Hepatocyte (in vitro differentiated cells): ENCODE measurements at regions not wholly inside any gene's neighbourhood (a gene's known extent, or its start where the extent isn't known, plus 50 kb on each side); places are given as distances from the start of the nearest gene placed in this dataset.

Experiments used
- DNase-seq: peaks from one replicate; pipeline ENCODE4 v3.0.0-alpha.2; 2016; ENCODE audit warnings: low spot score
- H2AFZ ChIP-seq: fragments of 200-600 bp; sonication (generic); 2 replicates; pipeline ENCODE4 v1.6.0; 2016; ENCODE audit warnings: antibody characterized with exemption, mild to moderate bottlenecking
- H3K27ac ChIP-seq: fragments of 200-600 bp; sonication (generic); 2 replicates; pipeline ENCODE4 v1.5.1; 2016; ENCODE audit warnings: mild to moderate bottlenecking
- H3K27me3 ChIP-seq: fragments of 200-600 bp; sonication (generic); 2 replicates; pipeline ENCODE4 v1.6.1; 2016
- H3K36me3 ChIP-seq: fragments of 200-600 bp; sonication (generic); replicated peaks from 2 replicates; pipeline ENCODE4 v1.5.1; 2016; ENCODE audit warnings: low read depth; ENCODE audit not compliant: insufficient read depth
- H3K4me1 ChIP-seq: fragments of 200-600 bp; sonication (generic); 2 replicates; pipeline ENCODE4 v1.5.1; 2016; ENCODE audit warnings: mild to moderate bottlenecking, moderate library complexity; ENCODE audit not compliant: insufficient read depth
- H3K4me2 ChIP-seq: fragments of 200-600 bp; sonication (generic); 2 replicates; pipeline ENCODE4 v1.6.0; 2016
- H3K4me3 ChIP-seq: fragments of 200-600 bp; sonication (generic); 2 replicates; pipeline ENCODE4 v1.5.1; 2016; ENCODE audit warnings: mild to moderate bottlenecking
- H3K79me2 ChIP-seq: fragments of 200-600 bp; sonication (generic); 2 replicates; pipeline ENCODE4 v1.6.0; 2017; ENCODE audit warnings: mild to moderate bottlenecking
- H3K9me2 ChIP-seq: fragments of 200-600 bp; sonication (generic); replicated peaks from 2 replicates; pipeline ENCODE4 v1.6.0; 2017; ENCODE audit warnings: mild to moderate bottlenecking; ENCODE audit not compliant: insufficient read depth
- H3K9me3 ChIP-seq: fragments of 200-600 bp; sonication (generic); 2 replicates; pipeline ENCODE4 v1.5.1; 2016; ENCODE audit warnings: low read depth, mild to moderate bottlenecking
- H4K20me1 ChIP-seq: fragments of 200-600 bp; sonication (generic); 2 replicates; pipeline ENCODE4 v1.6.0; 2016; ENCODE audit warnings: mild to moderate bottlenecking; ENCODE audit not compliant: insufficient read depth, poor library complexity, severe bottlenecking
- CTCF ChIP-seq: fragments of 200-600 bp; sonication (generic); IDR thresholded peaks from 2 replicates; pipeline ENCODE4 v1.5.1; 2016; ENCODE audit warnings: antibody characterized with exemption, mild to moderate bottlenecking; ENCODE audit not compliant: poor library complexity
- EZH2 ChIP-seq: fragments of 200-600 bp; sonication (generic); IDR thresholded peaks from 2 replicates; pipeline ENCODE4 v1.6.1; 2016; ENCODE audit warnings: antibody characterized with exemption, mild to moderate bottlenecking, borderline replicate concordance
- EZH2phosphoT487 ChIP-seq: fragments of 200-600 bp; sonication (generic); IDR thresholded peaks from one replicate; pipeline ENCODE4 v1.6.1; 2018; ENCODE audit warnings: antibody characterized with exemption, mild to moderate bottlenecking, low read depth, moderate library complexity; ENCODE audit not compliant: unreplicated experiment, severe bottlenecking
- WGBS: methylation state at CpG from one replicate; pipeline ENCODE4 v1.1.6; 2016; ENCODE audit warnings: low lambda C conversion rate; ENCODE audit errors: missing lambda C conversion rate; 5-methylcytosine and 5-hydroxymethylcytosine counted together

GRCh38 chr14:44297437-44297836 lies 209.6 kb downstream of the FSCB start:
- H3K27ac ChIP-seq, result no peak overlapping the region
- no peaks in the 10 kb centered on the region for H3K36me3 ChIP-seq
- TF ChIP-seq CTCF, result no peak
- no peak for TF ChIP-seq EZH2phosphoT487
- no peak for TF ChIP-seq EZH2
- H3K9me2 ChIP-seq, result no peaks in the 10 kb centered on the region
- no peaks in the 10 kb centered on the region for H3K79me2 ChIP-seq
- H3K27me3 ChIP-seq, result no peaks in the 10 kb centered on the region
- H3K4me1 ChIP-seq, result no peaks in the 10 kb centered on the region
- H4K20me1 ChIP-seq, result no peaks in the 10 kb centered on the region
- H3K9me3 ChIP-seq, result no peaks in the 10 kb centered on the region
- no peak overlapping the region for H2AFZ ChIP-seq
- H3K4me3 ChIP-seq, result no peak overlapping the region
- DNase-seq, result no peak
- no peak overlapping the region for H3K4me2 ChIP-seq

- no peak overlapping the region for H3K4me3 ChIP-seq
- H4K20me1 ChIP-seq, result no peaks in the 10 kb centered on the region
- no peaks in the 10 kb centered on the region for H3K9me3 ChIP-seq
- H3K4me1 ChIP-seq, result no peaks in the 10 kb centered on the region
- H3K27me3 ChIP-seq, result no peaks in the 10 kb centered on the region
- no peaks in the 10 kb centered on the region for H3K9me2 ChIP-seq
- no peak overlapping the region for H3K4me2 ChIP-seq
- DNase-seq, result no peak
- TF ChIP-seq CTCF (no peak), EZH2 (no peak), EZH2phosphoT487 (no peak)
- WGBS, result 78% methylated on average over 8 of the region's 8 CpGs
- no peak overlapping the region for H2AFZ ChIP-seq
- no peaks in the 10 kb centered on the region for H3K36me3 ChIP-seq
- no peaks in the 10 kb centered on the region for H3K79me2 ChIP-seq
- H3K27ac ChIP-seq, result no peak overlapping the region
Measured at GRCh38 chr14:44291366-44291915, 215.6 kb downstream of the FSCB start.

- H3K4me2 ChIP-seq, result no peak overlapping the region
- H3K9me2 ChIP-seq, result no peaks in the 10 kb centered on the region
- H4K20me1 ChIP-seq, result no peaks in the 10 kb centered on the region
- H3K27me3 ChIP-seq, result no peaks in the 10 kb centered on the region
- no peak overlapping the region for H3K4me3 ChIP-seq
- no peaks in the 10 kb centered on the region for H3K9me3 ChIP-seq
- H3K36me3 ChIP-seq, result no peaks in the 10 kb centered on the region
- no peak overlapping the region for H3K27ac ChIP-seq
- no peak for TF ChIP-seq CTCF
- no peak for TF ChIP-seq EZH2phosphoT487
- no peak for TF ChIP-seq EZH2
- WGBS, result 92% methylated on average over 2 of the region's 2 CpGs
- DNase-seq, result no peak
- H3K4me1 ChIP-seq, result no peaks in the 10 kb centered on the region
- no peaks in the 10 kb centered on the region for H3K79me2 ChIP-seq
- no peak overlapping the region for H2AFZ ChIP-seq
Measured at GRCh38 chr14:44287858-44288257, 219.2 kb downstream of the FSCB start.

- Histone ChIP-seq H3K9me3 (no peaks in the 10 kb centered on the region), H3K4me1 (no peaks in the 10 kb centered on the region), H3K4me2 (no peak overlapping the region), H3K4me3 (no peak overlapping the region), H3K79me2 (no peaks in the 10 kb centered on the region), H3K9me2 (no peaks in the 10 kb centered on the region), H3K27ac (no peak overlapping the region), H4K20me1 (no peaks in the 10 kb centered on the region), H2AFZ (no peak overlapping the region), H3K36me3 (no peaks in the 10 kb centered on the region), H3K27me3 (no peaks in the 10 kb centered on the region)
- 83% methylated on average over 2 of the region's 2 CpGs for WGBS
- DNase-seq, result no peak
- TF ChIP-seq EZH2phosphoT487 (no peak), EZH2 (no peak), CTCF (no peak)
Measured at GRCh38 chr14:44286201-44286600, 220.9 kb downstream of the FSCB start.
